ENCODE measurements at regions not wholly inside any gene's neighbourhood (a gene's known extent, or its start where the extent isn't known, plus 50 kb on each side); places are given as distances from the start of the nearest gene placed in this dataset.

GRCh38 chr1:223486932-223487886 is 94.0 kb downstream of the CCDC185 start:
- H4K20me1 ChIP-seq (ENCODE audit: control insufficient read depth, insufficient read depth): no peaks in the 10 kb centered on the region
- FAIRE-seq (no peak), DNase-seq (ENCODE audit: low read depth, low spot score) (no peak), ATAC-seq (no peak)
- 27% methylated on average over 10 of the region's 10 CpGs for WGBS (ENCODE audit: insufficient coverage, insufficient replicate concordance, low lambda C conversion rate, missing lambda C conversion rate)
- ChIA-PET POLR2A (no interaction called here), RAD21 (ENCODE audit: unreplicated experiment) (no interaction called here), CTCF (interaction anchor here (0.8 to 1.8 kb wide), 3 partner anchors 141 to 347 kb away, joined by 3 to 6 read pairs (median 4); no protein-coding TSS in a partner anchor), SMC1A (ENCODE audit: uncharacterized antibody, unreplicated experiment) (interaction anchor here (0.6 kb wide), 1 partner anchor 302 kb away, joined by 3 read pairs; no protein-coding TSS in a partner anchor)
- H3K36me3 ChIP-seq (ENCODE audit: control insufficient read depth in 2 of 2, insufficient read depth in 2 of 2, low read length in 1 of 2): no peaks in the 10 kb centered on the region
- peaks cover 4% of the 10 kb centered on the region; the same call in 1 of the 2 replicates for H3K4me1 ChIP-seq (ENCODE audit: control insufficient read depth, insufficient read depth, low read length)
- H3K9ac ChIP-seq (ENCODE audit: control insufficient read depth, insufficient read depth, low read length): no peak overlapping the region
- BruUV-seq (replicated peaks): no TSS peak
- no peaks in the 10 kb centered on the region for H3K9me3 ChIP-seq (replicated peaks; ENCODE audit: control insufficient read depth, insufficient read depth, low read length)
- no peaks in the 10 kb centered on the region for H3K79me2 ChIP-seq (ENCODE audit: control insufficient read depth, insufficient read depth, low read length)
- intact Hi-C loops (cut with micrococcal nuclease; ENCODE audit: unreplicated experiment) (no loop called here), in situ Hi-C loops (cut with MboI) (no loop called here)
- no peak overlapping the region for H2AFZ ChIP-seq (ENCODE audit: control insufficient read depth, low read depth, low read length)
- H3K27ac ChIP-seq (ENCODE audit: control insufficient read depth, insufficient read depth): no peak overlapping the region
- H3K4me3 ChIP-seq: no peak overlapping the region
- TF ChIP-seq PRDM15 (CRISPR knock-in tag; IDR thresholded peaks at IDR 0.05) (no peak), CEBPB (IDR thresholded peaks at IDR 0.05; ENCODE audit: borderline replicate concordance in 1 of 2, low read depth in 2 of 2, low read length in 2 of 2) (no peak), STAT1 (conservative IDR thresholded peaks at IDR 0.05) (no peak), IRF4 (IDR thresholded peaks at IDR 0.05; ENCODE audit: low read depth, low read length) (no peak), ZNF592 (IDR thresholded peaks at IDR 0.05) (no peak), ZNF24 (IDR thresholded peaks at IDR 0.05) (no peak), KDM1A (IDR thresholded peaks at IDR 0.05; ENCODE audit: borderline replicate concordance) (no peak), RBBP5 (conservative IDR thresholded peaks at IDR 0.05) (no peak), CHD4 (IDR thresholded peaks at IDR 0.05) (no peak)
- peaks cover 0 to 1% of the 10 kb centered on the region in 2 experiments; a peak in 2 of 4 replicates for H3K27me3 ChIP-seq (replicated peaks in 1 of 2; ENCODE audit: control insufficient read depth in 2 of 2, insufficient read depth in 2 of 2, low read length in 1 of 2)
- H3K4me2 ChIP-seq (ENCODE audit: control insufficient read depth, insufficient read depth): no peak overlapping the region
